ENCODE measurements at regions not wholly inside any gene's neighbourhood (a gene's known extent, or its start where the extent isn't known, plus 50 kb on each side); places are given as distances from the start of the nearest gene placed in this dataset.

- no peak for DNase-seq
These were observed 266.3 kb downstream of the FBXW7 start for GRCh38 chr4:152269448-152270191.

DNA sequence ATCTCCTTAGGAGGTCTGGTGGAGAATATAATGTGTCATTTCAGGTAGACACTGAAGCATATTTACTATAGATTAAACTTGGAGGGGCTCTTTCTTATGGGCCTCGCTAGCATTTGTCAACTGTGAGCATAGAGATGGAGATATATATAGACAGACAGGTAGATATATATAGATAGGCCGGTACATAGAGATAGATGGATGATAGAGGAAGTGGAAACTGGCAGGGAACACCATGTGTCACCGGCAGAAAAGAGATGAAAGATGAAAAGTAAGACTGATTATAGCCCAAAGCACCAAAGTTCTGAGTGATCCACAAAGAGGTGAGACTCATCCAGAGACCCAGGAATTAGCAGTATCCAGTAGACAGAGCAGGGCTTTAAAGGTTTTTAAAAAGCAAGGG lies 268.1 kb downstream of the FBXW7 start:
- DNase-seq, result no peak

DNA sequence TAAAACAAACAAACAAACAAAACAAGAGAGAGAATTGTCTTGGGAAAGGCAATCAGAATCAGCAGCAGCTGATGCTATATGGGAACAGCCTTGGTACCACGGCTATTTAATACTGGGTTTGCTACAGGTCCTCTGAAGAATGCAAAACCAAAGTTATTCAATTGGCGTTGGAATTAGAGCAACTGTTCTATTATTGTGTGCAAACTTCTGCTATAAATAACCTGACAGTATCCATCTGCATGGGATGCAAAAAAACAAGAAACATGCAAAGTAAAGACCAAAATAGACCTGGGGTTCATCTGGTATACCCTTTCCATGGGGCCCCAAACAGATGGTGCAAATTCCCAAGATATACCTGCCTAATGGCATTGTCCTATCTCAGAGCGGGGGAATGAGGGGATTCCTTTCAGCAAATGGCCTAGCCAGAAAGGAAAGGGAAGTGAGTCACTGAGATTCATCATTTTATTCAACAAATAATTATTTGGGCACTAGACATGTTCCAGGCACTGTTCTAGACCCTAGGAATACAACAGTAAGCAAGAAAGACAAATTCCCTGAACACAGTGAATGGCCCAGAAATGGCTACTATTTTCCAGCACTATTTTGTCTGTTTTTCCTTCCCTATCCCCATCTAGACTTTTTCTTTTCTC lies 268.9 kb downstream of the FBXW7 start:
- DNase-seq, result no peak

- DNase-seq, result no peak
These were observed 270.7 kb downstream of the FBXW7 start for GRCh38 chr4:152265149-152265621.

DNA sequence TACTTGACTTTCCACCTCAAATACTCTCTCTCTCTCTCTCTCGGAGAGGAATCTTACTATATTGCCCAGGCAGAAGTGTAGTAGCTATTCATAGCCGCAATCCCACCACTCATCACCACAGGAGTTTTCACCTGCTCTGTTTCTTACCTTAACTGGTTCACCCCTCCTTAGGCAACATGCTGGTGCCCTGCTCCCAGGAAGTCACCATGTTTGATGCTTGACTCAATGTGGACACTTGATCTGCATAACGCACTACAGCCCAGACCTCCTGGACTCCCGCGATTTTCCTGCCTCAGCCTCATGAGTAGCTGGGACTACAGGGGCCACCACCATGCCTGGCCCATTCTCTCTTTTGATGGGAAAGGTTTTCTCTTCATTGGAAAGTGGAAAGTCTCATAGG lies 271.8 kb downstream of the FBXW7 start:
- DNase-seq, result no peak

- DNase-seq, result no peak
These were observed 276.0 kb downstream of the FBXW7 start for GRCh38 chr4:152259866-152260265.

DNA sequence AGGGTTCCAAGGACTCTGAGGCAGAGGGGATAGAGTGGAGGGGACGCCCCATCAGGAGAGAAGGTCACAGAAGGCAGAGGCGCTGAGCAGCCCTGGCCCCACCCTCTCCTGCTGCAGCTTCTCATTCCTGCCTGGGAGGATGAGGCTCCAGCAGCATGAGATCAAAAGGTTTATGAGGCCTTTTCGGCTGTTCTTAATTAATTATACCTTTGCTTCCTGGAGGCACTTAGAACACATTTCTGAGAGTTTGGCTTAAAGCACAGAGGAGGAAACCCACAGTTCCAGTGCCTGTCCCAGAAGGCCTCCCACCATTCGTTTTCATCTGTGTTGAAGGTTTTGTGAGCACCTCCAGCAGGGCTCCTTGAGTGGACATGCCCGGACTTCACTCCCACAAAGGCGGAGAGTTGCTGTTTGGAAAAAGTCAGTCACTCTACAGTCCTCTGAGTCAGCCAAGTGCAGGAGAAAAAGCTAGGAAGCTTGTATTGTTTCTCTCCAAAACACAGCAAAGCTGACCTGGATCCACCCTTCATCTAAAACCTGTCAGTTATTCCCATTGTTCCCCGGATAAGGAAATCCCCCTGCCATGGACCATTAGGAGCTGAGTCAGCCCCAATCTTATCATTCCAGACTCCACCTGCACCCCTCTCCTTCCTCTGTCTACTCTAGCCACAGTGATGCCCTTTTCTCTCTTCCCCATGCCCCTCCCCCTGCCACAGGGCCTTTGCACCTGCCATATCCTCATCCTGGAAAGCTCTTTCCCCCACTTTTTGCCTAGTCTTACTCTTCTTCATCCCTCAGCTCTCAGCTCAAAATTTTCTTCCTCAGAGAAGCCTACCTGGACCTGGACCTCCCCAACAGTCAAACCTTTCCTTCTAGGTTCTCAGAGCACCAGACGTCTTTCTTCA lies 276.8 kb downstream of the FBXW7 start:
- no peak for DNase-seq

GRCh38 chr4:152258391-152258790 lies 277.5 kb downstream of the FBXW7 start:
- DNase-seq, result no peak

DNA sequence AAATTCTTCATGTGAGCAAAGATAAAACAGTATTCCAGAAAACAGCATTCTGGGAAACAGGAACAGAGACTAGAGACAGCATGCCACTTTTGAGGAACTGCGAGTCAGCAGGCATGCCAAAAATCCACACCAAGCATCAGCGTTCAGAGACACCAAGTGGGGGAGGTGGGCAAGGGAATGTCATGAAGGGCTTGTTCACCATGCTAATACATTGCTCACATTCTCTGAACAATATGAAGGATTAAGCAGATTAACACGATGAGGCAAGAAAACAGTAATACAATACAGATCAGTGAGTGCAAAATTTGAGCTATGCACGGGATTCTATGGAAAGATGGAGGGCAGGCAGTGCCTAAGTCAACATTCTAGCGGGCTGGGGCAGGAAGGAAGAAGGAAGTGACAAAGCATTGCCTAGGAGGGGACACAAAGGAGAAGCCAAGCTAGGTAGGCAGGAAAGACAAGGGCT lies 278.3 kb downstream of the FBXW7 start:
- no peak for DNase-seq

GRCh38 chr4:152256996-152257395 lies 278.9 kb downstream of the FBXW7 start:
- no peak for DNase-seq

DNA sequence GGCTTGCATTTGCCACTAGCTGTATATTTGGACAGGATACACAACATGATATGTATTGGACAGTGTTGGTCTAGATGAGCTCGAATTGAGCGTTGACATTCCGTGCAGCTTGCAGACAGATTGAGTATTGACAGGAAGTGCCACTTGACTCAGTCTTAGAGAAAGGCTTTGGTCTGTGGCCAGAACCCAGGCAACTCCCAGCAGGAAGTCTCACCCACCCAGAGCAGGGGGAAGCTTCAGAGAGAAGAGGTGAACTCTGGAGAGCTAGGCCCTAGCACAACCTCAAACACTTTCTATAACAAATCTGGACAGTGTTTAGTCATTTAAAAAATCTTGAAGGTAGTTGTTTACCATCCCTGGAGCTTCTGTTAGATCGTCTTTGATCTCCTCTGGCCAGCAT lies 280.5 kb downstream of the FBXW7 start:
- DNase-seq, result peak; percentile 49

DNA sequence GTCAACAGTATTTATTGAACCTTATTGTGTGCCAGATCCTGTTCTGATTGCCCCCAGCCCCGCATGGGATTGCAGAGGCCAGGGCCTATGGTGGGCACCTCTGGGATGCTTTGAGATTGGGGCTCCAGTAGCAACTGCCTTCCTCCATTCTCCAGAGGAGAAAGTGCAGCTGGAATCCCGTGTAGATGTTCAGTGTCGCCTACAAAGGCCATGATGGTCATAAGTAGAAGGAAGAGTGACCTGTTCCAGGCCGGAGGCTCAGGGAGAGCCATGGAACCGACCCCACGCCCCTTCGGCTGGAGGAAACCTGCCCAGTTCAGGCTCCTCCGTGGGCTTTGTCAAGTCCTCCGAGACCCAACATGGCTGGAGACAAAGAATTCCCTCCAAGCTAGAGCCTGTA lies 287.5 kb downstream of the FBXW7 start:
- no peak for DNase-seq

- no peak for DNase-seq
These were observed 288.5 kb downstream of the FBXW7 start for GRCh38 chr4:152247271-152247975.

GRCh38 chr4:152246659-152247058 lies 289.2 kb downstream of the FBXW7 start:
- DNase-seq, result peak; percentile 39

DNA sequence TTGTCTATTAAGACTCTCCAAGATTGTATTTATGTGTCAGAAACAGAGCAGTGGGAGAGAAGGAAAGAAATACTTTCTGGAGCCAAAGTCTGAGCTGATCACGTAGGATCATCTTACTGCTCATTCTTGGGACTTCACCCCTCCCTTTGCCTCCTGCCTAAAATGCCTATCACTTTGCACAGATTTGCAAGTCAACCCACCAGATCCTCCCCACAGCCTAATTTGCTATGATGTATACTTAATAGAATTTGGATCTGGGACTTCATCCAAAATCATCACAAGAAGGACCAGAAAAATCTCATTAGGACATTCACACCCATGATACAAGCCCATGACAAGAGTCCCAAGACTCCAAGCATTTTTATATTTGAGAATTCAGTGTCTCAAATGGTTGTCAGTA lies 290.2 kb downstream of the FBXW7 start:
- DNase-seq, result no peak

DNA sequence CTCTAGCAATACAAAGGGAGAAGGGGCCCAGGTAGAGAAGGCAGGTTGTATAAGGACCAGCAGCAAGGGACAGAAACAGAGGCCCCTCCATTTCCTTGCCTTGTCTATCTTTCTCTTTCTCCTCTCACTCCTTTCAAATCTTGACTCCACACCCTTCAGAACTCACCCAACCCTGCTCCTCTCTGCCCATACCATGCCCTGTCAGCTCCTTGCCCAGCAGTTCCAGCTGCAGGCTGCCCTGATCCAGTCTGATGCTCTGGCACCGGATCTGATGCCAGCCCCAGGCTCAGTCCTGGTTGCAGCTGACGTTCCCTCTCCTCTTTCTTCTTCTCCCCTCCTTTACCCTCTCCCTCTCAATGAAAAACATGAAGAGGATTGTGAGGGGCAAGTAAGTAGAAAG lies 291.2 kb downstream of the FBXW7 start:
- DNase-seq, result no peak

- DNase-seq, result no peak
These were observed 291.8 kb downstream of the FBXW7 start for GRCh38 chr4:152243896-152244595.

DNA sequence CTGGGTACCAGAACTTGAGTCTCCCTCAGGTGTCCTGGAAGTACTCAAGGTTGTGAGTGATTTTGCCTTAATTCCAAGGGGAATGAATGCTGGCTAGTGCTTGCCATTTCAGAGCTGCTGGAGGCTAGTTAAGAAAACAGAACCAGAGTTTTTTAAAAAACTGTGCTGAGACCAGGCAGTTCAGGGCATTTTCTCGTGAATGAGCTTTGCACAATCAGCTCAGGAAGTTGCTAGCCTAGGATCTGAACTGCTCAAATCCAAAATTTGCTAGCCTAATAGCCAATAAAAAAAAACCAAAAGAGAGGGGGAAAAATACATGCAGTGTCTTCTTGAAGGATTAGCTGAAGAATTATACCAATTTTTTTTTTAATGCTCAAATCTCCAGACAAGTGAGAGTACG lies 292.7 kb downstream of the FBXW7 start:
- DNase-seq, result no peak

DNA sequence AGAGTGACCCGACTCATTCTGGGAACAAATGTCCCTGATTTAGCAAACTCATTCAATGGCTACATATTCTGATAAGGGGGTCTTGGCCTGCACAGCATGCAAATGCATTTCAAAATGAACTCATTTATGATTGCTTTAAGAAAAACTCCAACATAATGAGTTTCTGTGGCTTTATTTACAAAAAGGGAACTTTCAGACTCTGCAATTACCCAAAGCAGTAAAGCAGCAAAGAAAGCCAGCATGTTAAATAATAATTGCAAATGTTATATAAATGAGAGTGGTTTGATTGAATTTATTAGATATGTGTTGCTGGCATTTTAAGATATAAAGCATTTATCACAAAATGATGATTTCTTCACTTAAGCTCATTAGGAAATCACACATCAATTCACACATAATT lies 295.7 kb downstream of the FBXW7 start:
- no peak for DNase-seq

GRCh38 chr4:152239216-152239615 lies 296.7 kb downstream of the FBXW7 start:
- DNase-seq, result no peak

GRCh38 chr4:152236519-152237056 lies 299.3 kb downstream of the FBXW7 start:
- DNase-seq, result no peak

- no peak for DNase-seq
These were observed 300.2 kb downstream of the FBXW7 start for GRCh38 chr4:152235718-152236117.
